GM18951 (cell line): ENCODE measurements at regions not wholly inside any gene's neighbourhood (a gene's known extent, or its start where the extent isn't known, plus 50 kb on each side); places are given as distances from the start of the nearest gene placed in this dataset.

Experiments used
- POLR2A ChIP-seq: IDR thresholded peaks from 4 replicates; pipeline ENCODE4 v1.6.1; 2011; ENCODE audit warnings: mild to moderate bottlenecking; ENCODE audit not compliant: insufficient read length, insufficient read depth; ENCODE audit errors: extremely low read depth
- in situ Hi-C: fragments of 300-500 bp; cut with MboI; formaldehyde crosslinking; loops from one replicate; pipeline ENCODE4 v1.12.0; 2022; ENCODE audit warnings: low sequenced_read_pairs, mixed read lengths, inconsistent platforms; ENCODE audit not compliant: unreplicated experiment

DNA sequence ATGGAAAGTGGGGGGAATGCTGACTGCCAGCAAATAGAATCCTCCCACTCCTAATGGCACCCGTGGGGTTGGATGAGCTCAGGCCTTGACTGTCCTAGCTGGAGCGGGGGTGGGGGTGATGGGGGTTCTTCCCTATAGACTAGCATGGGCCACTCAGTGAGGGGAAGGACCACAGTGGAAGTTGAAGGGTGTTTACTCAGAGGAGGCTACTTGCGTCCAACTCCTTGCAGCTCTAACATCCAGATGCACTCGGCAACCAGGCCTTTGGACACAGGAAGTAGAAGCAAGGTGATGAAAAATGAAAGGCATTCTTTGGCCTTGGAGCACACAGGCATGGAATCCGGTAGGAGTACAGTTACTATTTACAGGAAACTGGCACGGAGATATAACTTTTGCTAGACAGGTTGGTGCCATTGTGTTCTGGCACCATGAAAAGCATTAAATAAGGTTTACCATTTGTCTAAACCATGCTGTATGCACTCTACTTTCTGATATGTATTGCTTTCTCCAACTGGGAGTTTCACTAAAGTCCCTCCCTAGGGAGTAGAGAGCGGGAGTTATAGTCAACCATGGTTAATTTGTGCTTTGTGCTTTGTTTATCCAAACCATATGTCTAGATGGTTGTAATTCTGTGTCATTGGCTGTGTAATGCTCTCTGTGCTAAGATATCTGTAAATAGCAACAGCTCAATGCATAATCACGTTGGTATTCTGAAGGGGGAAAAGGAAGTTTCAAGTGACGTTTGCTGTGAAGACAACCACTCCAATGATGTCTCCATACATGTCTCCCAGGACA, 125.3 kb downstream of the TSHZ3 start:
- in situ Hi-C loops, result no loop called here
- TF ChIP-seq POLR2A, result no peak

- TF ChIP-seq POLR2A, result no peak
- in situ Hi-C loops, result no loop called here
Measured at GRCh38 chr19:31220540-31220939, 128.7 kb downstream of the TSHZ3 start.

DNA sequence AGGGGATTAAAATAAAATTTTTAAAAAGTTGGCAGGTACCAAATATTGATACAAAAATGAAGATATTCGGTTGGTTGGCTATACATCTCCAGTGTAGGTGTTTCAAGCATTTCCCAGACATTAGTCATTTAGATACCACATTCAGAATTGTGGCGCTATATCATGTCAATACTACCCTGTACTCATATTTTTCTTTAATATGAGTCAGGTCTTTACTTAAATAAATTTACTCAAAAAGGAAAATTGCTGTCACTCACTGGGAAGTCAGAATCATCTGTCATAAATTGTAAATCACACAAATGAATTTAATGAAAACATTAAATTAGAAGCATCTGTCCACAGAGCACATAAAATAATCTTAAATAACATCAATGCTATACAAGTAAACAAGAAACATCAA, 134.2 kb downstream of the TSHZ3 start:
- in situ Hi-C loops, result no loop called here

GRCh38 chr19:31214086-31214485, 135.2 kb downstream of the TSHZ3 start:
- TF ChIP-seq POLR2A, result no peak
- in situ Hi-C loops, result no loop called here

More for the DNA sequence above, 134.2 kb downstream of the TSHZ3 start:
- TF ChIP-seq POLR2A, result no peak

DNA sequence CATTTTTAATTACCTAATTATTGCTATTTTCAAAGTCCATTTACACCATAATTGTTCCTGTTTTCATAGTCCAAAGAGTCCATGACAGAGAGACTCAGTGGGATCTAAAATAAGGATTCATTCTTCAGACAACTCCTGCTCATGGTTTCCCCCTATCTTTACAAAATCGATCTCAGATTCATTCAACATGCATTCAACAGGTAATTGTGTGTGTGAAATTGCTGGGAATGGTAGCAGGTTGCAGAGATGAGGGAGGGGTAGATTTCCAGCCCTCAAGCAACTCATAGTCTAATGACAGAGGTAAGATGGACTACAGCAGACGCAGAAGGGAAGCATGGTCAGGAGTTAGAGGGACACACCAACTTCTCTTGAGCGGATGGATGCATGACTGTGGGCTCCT, 138.1 kb downstream of the TSHZ3 start:
- in situ Hi-C loops, result no loop called here
- TF ChIP-seq POLR2A, result no peak

DNA sequence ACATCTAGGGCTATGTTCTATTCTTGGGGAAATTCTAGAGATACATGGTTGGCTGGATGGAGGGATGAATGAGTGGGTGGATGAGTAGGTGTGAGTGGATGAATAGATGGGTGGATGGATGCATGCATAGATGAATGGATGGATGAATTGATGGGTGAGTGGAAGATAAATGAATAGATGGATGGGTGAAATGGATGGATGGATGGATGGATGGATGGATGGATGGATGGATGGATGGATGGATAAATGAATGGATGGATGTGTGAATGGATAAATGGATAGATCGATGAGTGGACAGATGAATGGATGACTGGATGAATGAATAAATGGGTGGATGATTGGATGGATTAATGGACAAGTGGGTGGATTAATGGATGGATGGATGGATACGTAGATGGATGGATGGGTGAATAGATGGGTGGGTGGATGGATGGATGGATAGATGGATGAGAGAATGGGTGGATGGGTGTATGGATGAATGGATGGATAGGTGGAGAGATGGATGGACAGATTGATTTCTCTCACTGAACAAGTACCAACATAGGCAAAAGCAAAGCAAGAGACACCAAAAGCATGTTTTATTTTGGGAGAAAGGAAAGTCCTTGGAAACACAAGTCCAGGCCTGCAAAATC, 143.2 kb downstream of the TSHZ3 start:
- in situ Hi-C loops, result no loop called here
- no peak for TF ChIP-seq POLR2A

GRCh38 chr19:31204115-31204514, 145.1 kb downstream of the TSHZ3 start:
- TF ChIP-seq POLR2A, result no peak
- in situ Hi-C loops, result no loop called here

DNA sequence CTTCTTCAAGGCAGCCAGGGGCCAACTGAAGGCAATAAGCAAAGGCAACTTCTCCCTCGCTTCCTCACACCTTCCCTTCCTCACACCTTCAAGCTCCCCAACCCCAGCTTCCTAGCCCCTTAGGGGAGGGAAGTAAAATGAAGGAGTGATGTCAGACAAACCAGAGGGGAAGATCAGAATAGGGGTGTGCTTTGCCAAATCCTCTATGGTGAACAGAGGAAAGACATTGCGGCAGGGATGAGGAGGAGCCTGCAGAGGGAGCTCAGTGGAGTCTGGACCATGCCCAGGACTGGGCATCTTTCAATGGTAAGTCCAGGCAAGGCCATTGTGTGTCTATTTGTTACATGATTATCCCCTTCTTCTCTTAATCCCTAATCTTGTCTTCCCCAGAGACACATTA, 164.0 kb downstream of the TSHZ3 start:
- in situ Hi-C loops, result no loop called here

GRCh38 chr19:31181535-31181934, 167.7 kb downstream of the TSHZ3 start:
- no peak for TF ChIP-seq POLR2A
- in situ Hi-C loops, result no loop called here

More for the DNA sequence above, 164.0 kb downstream of the TSHZ3 start:
- no peak for TF ChIP-seq POLR2A

DNA sequence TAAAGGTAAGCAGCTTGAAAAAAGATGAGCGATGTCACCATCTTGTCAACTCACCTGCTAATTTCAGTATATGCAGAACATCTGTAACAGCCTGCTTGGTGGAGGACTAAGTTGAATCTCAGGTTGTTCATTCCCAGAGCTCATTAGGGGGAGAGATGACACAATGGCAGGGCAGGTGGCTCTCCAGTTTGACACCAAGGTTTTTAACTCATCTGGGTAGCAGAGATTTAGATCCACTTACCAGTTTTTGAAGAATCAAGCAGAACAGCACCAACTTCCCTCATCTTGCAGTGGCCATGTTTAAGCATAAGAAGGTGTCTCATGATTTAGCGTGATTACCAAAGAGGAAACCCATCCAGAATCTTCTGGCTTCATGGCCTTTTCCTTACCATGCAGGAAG, 168.3 kb downstream of the TSHZ3 start:
- TF ChIP-seq POLR2A, result no peak
- in situ Hi-C loops, result no loop called here

DNA sequence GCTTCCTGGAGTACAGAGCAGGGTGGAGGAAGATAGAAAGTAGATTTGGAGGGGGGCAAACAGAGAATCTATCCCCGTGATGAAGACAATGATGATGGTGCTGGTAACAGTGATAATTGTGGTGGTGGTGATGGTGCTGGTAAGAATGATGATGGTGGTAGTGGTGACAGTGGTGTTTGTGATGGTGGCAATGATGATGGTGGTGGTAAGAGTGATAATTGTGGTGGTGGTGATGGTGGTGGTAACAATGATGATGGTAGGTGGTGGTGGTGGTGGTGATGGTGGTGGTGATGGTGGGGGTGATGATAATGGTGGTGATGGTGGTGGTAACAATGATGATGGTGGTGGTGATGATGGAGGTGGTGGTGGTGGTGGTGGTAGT, 169.8 kb downstream of the TSHZ3 start:
- TF ChIP-seq POLR2A, result no peak
- in situ Hi-C loops, result no loop called here

DNA sequence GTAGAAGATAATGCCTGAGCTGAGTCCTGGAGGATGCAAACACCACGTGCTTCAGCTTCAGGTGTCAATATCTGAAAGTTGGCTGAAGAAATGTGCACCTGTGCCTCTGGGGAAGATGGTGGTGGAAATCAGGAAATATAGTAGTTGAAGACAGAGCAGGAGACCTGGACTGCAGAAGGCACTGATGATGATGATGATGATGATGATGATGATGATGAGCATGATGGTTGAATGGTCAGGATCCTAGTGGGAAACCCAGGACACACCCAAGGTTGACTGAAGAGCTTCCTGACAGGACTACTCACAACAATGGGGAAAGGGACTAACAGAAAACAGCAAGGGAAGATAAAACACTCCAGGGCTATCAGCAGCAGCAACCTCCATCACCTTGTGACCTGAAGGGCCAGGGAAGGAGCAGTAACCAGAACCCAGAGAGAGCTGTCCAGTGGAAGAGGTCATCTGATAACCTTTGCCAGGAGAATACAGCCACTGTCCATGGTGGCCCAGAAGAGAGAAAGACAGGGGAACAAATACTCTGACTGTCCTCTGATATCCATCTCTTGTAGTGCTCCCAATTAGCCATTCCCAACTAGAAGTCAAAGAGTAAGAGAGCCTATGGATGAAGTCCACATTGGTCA, 170.3 kb downstream of the TSHZ3 start:
- in situ Hi-C loops, result no loop called here
- no peak for TF ChIP-seq POLR2A

- no peak for TF ChIP-seq POLR2A
- in situ Hi-C loops, result no loop called here
Measured at GRCh38 chr19:31177246-31177645, 172.0 kb downstream of the TSHZ3 start.
